ENCODE measurements at regions not wholly inside any gene's neighbourhood (a gene's known extent, or its start where the extent isn't known, plus 50 kb on each side); places are given as distances from the start of the nearest gene placed in this dataset.

GRCh38 chr3:68295457-68295856 lies 636.9 kb downstream of the TAFA4 start:
- DNase-seq (ENCODE audit: low read depth) = no peak

DNA sequence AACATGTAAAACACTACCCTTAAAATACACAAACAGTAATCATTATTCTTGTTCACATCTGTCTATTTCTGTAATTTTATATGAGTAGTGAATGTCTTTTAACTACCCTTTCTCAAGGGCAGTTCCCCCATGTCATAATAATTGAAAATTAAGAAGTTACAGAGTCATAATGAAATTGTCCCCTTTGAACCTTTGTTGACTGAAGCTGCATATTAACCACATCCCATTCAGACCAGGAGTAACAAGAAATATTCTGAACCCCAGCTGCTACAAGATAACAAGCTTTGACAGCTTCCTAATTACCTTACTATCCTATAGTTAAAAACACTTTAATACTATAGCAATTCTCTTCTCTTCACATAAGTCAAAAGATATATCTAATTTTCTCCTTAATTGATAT lies 635.9 kb upstream of the SUCLG2 start:
- no peak for DNase-seq (ENCODE audit: low read depth)

DNA sequence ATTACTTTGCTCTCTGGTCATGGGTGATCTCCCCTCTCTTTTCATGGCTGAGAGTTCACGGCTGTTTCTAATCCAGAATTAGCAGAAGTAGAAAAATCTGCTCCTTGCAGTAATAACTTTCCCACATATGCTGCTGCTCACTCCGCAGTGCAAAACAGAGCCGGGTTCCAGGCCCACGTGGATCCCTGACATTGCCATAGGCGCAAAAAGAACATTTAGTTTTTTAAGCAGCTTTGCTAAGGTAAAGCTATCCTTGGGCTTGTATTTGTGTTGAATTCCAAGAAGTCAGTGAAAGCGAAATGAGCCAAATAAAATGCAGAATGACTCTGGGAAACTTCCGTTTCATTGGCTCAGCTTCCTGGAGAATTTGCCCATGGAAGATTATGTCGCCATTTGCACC lies 633.7 kb upstream of the SUCLG2 start:
- no peak for DNase-seq (ENCODE audit: low read depth)

DNA sequence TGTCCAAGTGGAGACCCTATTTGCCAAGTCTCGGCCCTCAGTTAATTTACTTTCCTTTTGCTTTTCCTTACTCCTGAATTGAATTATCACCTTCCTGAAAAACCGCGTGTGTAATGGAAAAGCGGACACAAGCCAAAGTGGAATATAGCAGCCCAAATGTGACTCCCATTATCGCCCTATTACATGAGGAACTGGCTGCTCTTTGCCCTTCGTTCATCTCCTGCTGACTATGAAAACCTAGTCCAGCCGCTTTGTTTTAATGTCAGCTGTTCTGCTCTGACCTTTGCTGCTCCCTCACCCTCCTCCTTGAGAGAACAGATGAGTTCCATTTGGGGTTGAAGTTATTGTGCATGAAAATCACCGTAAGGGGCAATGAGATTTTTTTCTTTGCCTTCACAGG lies 632.7 kb upstream of the SUCLG2 start:
- DNase-seq (ENCODE audit: low read depth) = no peak

DNA sequence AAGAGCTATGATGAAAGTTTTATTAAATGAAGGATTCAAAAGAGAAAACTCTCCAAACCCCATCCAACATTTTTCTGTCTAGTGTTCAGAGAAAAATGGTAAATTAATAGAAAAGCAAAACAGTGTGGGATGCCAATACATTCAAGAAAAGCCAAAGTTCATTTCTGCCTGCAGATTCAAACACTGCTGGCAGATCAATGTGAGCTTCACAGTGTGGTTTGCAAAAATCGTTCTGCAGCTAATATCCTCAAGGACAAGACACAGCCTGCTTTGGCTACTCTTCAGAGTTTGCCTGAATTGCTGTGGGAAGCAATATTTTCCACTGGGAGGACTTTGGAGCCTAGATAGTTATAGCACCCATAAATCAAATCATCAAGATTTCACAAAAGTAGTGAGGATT lies 619.9 kb upstream of the SUCLG2 start:
- DNase-seq (ENCODE audit: low read depth) = no peak

GRCh38 chr3:68271145-68271544 lies 616.7 kb upstream of the SUCLG2 start:
- no peak for DNase-seq (ENCODE audit: low read depth)

DNA sequence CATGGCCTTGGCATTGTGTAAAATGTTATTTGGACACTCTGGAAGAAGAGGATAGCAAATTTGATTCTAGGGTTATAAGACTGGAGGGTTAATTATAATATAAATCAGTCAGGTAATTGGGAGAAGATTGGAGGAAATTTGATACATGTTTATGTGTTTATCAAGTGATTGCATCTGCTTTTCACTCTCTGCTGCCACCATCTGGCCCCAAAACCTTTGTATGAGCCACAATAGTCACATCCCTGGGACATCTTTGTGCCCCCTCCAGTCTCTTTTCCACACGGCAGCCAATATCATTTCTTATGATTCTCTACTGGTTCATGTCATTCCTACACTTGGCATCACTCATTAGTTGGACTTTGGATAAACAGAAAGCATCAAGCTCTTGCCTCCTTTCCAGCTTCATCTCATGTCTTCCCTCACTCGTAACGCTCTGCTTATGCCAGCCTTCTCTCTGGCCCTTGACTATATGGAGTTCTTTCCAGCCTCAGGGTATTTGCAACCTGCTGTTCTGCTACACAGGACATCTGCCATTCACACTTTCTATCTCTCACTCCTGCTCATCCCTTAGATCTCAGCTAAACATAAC lies 602.3 kb upstream of the SUCLG2 start:
- DNase-seq (ENCODE audit: low read depth) = no peak

DNA sequence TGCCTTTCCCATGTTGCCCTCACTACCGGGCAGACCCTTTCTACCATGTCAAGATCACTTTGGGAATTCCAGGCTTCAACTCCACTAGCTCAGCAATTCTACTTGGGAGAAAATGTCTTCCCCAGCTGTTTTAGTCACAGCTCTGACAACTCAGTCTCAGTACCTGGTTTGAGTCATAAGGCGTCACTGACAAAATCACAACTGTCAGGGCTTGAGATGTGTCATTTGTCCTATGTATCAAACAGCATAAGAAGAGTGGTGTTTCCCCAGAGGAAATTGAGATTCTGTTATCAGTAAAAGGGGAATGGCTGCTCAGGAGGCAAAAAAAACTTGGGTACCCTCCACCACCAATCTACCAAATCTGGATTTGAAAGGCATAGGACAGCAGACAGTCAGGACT lies 594.9 kb upstream of the SUCLG2 start:
- no peak for DNase-seq (ENCODE audit: low read depth)

- DNase-seq (ENCODE audit: low read depth) = no peak
Observed at GRCh38 chr3:68242606-68243005, 588.2 kb upstream of the SUCLG2 start.

DNA sequence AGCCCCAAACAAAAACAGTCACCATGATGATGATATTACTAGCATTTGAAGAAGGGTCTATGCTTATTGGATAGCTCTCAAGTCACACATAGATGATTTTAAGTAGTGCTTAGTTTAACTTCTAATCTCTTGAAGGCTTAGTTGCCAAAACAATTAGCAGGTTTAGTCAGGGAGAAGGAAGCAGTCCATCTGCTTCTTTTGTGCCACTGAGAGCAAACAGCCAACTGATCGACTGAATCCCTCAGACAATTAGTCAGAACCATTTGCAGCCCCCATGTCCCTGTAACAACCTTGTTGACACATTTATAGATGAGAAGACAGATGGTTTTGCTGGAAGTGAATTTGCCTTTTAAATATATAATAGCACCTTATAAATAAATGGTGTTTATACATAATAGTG lies 585.1 kb upstream of the SUCLG2 start:
- DNase-seq (ENCODE audit: low read depth) = no peak

DNA sequence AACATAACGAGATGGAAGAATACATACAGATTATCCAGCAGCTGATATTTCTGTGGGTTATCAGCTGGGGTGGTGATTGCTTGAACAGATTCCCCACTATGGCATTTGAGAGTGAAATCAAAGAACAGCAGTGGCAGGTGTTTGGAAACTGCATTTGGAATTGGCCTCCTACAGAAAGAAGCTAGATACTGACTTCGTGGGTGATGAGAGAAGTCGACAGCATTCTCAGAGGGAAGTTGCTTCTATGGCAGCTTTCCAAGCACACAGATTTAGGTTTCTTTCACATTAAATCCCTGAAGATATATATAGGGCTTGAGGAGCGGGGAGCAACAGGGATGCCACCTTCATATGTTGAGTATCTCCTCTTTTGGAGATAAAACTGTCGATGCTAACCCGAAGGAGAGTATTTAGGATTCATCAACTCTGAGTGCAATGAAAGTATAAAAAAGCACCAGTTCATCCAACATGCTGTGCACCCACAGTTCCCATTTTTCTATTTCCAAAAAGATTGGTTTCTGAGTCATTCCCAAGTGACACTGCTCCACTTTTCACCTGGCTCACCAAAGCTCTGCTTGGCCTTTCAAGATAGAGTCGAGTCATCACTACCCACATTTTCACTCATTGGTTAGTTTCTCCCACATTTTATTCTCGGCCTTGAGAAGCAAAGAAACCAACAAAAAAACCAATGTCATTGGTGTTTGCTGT lies 579.8 kb upstream of the SUCLG2 start:
- DNase-seq (ENCODE audit: low read depth) = no peak

GRCh38 chr3:68228856-68229255 lies 574.4 kb upstream of the SUCLG2 start:
- no peak for DNase-seq (ENCODE audit: low read depth)

DNA sequence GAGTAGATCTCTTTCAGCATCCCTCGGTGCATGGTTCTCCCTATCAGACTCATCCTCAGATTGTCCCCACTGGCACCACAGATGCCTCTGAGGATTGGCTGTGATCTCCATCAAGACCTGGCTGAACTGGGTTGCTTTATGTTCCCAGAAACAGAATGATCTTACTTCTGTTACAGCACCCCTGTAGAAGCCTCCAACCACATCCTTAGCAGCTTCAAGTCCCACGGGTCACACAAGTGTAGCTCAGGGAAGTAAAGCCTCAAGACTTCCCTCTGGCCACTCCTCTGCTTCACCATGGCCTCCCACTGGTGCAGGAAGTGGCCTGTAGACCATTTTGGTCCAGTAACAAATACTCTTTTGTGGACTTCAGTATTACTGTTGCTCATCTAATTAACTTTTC lies 566.4 kb upstream of the SUCLG2 start:
- DNase-seq (ENCODE audit: low read depth) = no peak

GRCh38 chr3:68211637-68212036 lies 557.2 kb upstream of the SUCLG2 start:
- no peak for DNase-seq (ENCODE audit: low read depth)

DNA sequence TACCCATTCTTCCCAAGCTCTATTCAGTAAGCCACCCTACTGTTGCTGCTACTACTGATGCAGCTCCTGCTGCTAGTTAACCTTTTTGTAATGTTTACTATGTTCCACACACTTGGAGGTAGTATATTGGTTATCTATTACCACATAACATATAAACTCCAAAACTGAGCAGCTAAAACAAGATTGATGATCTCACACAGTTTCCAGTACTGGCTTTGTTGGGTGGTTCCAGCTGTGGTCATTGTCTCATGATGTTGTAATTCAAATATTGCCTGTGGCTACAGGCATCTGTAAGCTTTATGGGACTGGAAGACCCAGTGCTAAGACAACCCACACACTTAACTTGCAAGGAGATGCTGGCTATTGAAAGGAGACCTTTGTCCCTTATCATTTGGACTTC lies 556.2 kb upstream of the SUCLG2 start:
- no peak for DNase-seq (ENCODE audit: low read depth)

DNA sequence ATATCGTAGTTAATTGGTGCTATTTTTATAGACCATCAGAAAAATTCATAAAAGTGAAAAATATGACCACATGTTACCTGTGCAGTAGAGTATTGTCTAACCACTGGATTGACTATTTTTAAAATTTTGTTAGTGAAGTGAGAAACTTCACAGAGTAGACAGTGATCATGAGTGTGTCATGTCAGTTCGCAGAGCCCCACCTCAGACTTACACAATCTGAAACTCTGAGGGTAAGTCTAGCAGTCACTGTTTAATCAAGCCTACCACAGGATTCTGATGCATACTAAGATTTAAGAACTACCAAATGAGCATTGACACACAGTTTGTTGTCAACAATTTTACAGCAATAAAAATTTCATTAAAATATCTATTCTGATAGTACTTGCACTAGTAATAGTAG lies 552.9 kb upstream of the SUCLG2 start:
- no peak for DNase-seq (ENCODE audit: low read depth)

- DNase-seq (ENCODE audit: low read depth) = no peak
Observed at GRCh38 chr3:68206524-68207117, 552.2 kb upstream of the SUCLG2 start.

- no peak for DNase-seq (ENCODE audit: low read depth)
Observed at GRCh38 chr3:68186733-68187132, 532.3 kb upstream of the SUCLG2 start.

GRCh38 chr3:68176600-68176999 lies 522.2 kb upstream of the SUCLG2 start:
- no peak for DNase-seq (ENCODE audit: low read depth)

DNA sequence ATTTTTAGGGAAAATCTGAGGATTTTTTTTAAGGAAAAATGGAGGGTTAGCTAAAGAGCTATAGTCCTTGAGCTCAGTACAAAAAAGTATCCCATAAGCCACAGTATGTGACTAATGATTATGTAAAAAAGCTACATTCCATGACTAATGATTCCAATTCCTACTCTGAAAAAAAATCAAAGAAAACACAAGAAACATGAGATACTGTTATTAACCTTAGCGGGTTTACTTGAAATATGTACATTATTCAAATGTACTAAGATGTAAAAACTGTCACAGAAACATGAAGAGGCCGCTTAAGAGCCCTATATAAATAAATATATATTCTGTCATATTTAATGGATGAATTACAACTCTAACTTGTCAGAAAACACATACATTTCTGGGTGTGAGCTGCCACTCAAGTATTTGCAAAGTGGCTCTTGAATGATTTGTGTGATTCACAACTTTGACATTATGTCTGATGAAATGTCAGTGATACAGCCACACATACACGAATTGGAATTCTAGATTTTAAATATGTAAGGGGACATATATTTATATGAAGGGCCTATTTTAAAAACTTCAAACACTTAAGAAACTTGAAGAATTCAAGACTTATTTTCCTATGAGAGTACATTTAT lies 518.7 kb upstream of the SUCLG2 start:
- DNase-seq (ENCODE audit: low read depth) = no peak

- no peak for DNase-seq (ENCODE audit: low read depth)
Observed at GRCh38 chr3:68172039-68172438, 517.6 kb upstream of the SUCLG2 start.

DNA sequence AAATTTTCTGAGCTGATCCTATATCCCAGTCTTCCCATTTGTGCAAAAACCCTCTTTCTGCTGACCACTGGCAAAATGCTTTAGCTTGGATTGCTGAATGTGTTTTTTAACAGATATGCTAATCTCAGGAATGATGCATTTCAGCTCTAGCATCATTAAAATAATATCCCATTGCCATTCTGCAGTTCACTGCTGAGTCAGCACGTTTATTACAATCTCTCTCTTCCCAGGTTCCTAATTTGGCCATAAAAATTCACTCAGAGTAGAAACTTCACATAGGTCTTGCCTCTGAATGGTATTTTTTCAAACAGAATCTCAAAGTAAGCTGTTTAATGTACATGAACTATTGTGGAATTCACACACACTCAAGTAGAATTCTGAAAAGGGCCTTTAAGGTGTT lies 509.6 kb upstream of the SUCLG2 start:
- no peak for DNase-seq (ENCODE audit: low read depth)

DNA sequence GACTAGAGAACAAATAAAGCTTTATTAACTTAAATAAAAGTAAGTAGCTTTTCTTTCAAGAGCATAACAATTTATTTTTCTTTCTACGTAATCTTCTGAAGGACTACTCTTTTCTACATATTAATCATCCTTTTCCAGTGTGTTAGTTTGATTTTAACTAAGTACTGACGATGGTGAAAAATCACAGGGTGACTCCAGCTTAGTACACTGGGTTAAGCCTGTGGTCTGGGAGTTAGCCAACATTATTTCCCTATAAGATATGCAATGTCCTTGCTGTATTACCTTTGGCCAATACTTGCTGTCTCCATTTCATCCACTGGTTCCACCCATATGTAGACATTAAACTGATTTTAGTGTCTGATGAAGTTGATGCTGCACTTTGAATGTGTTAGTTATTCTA lies 508.6 kb upstream of the SUCLG2 start:
- no peak for DNase-seq (ENCODE audit: low read depth)
